ENCODE measurements at regions not wholly inside any gene's neighbourhood (a gene's known extent, or its start where the extent isn't known, plus 50 kb on each side); places are given as distances from the start of the nearest gene placed in this dataset.

DNA sequence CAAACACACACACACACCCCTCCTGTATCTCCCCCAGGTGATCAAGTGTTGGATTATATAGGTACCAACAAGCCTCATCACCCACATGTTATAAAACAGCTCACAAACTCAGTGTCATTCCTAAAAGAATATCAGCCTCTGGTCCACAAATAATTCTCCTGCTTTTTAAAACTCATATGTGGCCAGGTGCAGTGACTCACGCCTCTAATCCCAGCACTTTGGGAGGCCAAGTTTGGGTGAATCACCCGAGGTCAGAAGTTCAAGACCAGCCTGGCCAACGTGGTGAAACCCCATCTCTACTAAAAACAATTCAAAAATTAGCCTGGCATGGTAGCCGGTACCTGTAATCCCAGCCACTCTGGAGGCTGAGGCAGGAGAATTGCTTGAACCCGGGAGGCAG lies 87.8 kb downstream of the LRATD1 start:
- WGBS: 63% methylated on average over 5 of the region's 5 CpGs
- TF ChIP-seq, protein P1, sequence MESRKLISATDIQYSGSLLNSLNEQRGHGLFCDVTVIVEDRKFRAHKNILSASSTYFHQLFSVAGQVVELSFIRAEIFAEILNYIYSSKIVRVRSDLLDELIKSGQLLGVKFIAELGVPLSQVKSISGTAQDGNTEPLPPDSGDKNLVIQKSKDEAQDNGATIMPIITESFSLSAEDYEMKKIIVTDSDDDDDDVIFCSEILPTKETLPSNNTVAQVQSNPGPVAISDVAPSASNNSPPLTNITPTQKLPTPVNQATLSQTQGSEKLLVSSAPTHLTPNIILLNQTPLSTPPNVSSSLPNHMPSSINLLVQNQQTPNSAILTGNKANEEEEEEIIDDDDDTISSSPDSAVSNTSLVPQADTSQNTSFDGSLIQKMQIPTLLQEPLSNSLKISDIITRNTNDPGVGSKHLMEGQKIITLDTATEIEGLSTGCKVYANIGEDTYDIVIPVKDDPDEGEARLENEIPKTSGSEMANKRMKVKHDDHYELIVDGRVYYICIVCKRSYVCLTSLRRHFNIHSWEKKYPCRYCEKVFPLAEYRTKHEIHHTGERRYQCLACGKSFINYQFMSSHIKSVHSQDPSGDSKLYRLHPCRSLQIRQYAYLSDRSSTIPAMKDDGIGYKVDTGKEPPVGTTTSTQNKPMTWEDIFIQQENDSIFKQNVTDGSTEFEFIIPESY (IDR thresholded peaks at IDR 0.05): no peak
- TF ChIP-seq, protein P2, sequence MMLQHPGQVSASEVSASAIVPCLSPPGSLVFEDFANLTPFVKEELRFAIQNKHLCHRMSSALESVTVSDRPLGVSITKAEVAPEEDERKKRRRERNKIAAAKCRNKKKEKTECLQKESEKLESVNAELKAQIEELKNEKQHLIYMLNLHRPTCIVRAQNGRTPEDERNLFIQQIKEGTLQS (IDR thresholded peaks at IDR 0.05): no peak
- TF ChIP-seq, protein P3, sequence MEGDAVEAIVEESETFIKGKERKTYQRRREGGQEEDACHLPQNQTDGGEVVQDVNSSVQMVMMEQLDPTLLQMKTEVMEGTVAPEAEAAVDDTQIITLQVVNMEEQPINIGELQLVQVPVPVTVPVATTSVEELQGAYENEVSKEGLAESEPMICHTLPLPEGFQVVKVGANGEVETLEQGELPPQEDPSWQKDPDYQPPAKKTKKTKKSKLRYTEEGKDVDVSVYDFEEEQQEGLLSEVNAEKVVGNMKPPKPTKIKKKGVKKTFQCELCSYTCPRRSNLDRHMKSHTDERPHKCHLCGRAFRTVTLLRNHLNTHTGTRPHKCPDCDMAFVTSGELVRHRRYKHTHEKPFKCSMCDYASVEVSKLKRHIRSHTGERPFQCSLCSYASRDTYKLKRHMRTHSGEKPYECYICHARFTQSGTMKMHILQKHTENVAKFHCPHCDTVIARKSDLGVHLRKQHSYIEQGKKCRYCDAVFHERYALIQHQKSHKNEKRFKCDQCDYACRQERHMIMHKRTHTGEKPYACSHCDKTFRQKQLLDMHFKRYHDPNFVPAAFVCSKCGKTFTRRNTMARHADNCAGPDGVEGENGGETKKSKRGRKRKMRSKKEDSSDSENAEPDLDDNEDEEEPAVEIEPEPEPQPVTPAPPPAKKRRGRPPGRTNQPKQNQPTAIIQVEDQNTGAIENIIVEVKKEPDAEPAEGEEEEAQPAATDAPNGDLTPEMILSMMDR (IDR thresholded peaks at IDR 0.05; ENCODE audit: low read depth, low read length, missing input control): no peak
- TF ChIP-seq JUND (IDR thresholded peaks at IDR 0.05): no peak
- TF ChIP-seq FOXA2 (IDR thresholded peaks at IDR 0.05): no peak
- TF ChIP-seq NR2F2 (IDR thresholded peaks at IDR 0.05): no peak
- no peak for TF ChIP-seq RAD21 (IDR thresholded peaks at IDR 0.05)
- no peak for TF ChIP-seq FOXA1 (IDR thresholded peaks at IDR 0.05)
- TF ChIP-seq EGR1 (IDR thresholded peaks at IDR 0.05; ENCODE audit: low read depth in 2 of 2): no peak
- TF ChIP-seq RXRA (IDR thresholded peaks at IDR 0.05): no peak
- TF ChIP-seq YY1 (IDR thresholded peaks at IDR 0.05): no peak
- TF ChIP-seq SP1 (IDR thresholded peaks at IDR 0.05): no peak
- TF ChIP-seq, protein P4, sequence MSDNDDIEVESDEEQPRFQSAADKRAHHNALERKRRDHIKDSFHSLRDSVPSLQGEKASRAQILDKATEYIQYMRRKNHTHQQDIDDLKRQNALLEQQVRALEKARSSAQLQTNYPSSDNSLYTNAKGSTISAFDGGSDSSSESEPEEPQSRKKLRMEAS (IDR thresholded peaks at IDR 0.05): no peak
- Histone ChIP-seq H3K9ac (ENCODE audit: low read depth in 1 of 2, low read length in 2 of 2) (no peak overlapping the region), H3K4me3 (ENCODE audit: low read depth in 1 of 3, low read length in 3 of 3) (no peak overlapping the region), H3K27me3 (ENCODE audit: control insufficient read depth in 4 of 4, insufficient read depth in 4 of 4, low read length in 3 of 4) (peaks cover 0 to 3% (median 0%) of the 10 kb centered on the region in 4 donors), H3K27ac (ENCODE audit: low read depth in 1 of 2, low read length in 2 of 2) (no peak overlapping the region), H3K4me1 (ENCODE audit: control insufficient read depth in 4 of 4, insufficient read depth in 4 of 4, low read length in 3 of 4) (no peaks in the 10 kb centered on the region), H3K36me3 (ENCODE audit: control insufficient read depth in 4 of 4, insufficient read depth in 3 of 4, low read depth in 1 of 4, low read length in 3 of 4) (no peaks in the 10 kb centered on the region), H3K9me3 (ENCODE audit: control insufficient read depth in 4 of 4, low read length in 3 of 4) (no peaks in the 10 kb centered on the region)
- no peak for DNase-seq (ENCODE audit: low spot score)

DNA sequence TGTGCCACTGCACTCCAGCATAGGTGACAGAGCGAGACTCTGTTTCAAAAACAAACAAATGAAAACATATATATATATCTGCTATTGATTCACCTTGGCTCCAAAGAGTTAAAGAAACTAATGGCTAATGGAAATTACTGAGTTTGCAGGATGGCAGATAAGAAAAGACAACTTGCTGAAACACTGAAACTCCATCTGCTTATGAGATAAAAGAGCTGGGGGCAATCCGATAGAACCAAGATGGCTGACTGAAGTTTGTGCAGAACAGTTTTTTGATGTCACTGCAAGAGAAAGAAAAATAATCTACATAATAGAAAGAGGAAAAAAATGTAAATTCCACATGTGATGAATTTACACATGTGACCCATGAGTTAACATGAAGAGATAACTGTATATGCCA lies 88.2 kb downstream of the LRATD1 start:
- WGBS: 65% methylated on average over 2 of the region's 2 CpGs
- Histone ChIP-seq H3K27me3 (ENCODE audit: control insufficient read depth in 4 of 4, insufficient read depth in 4 of 4, low read length in 3 of 4) (peaks cover 0 to 3% (median 0%) of the 10 kb centered on the region in 4 donors), H3K9me3 (ENCODE audit: control insufficient read depth in 4 of 4, low read length in 3 of 4) (no peaks in the 10 kb centered on the region), H3K4me3 (ENCODE audit: low read depth in 1 of 3, low read length in 3 of 3) (no peak overlapping the region), H3K4me1 (ENCODE audit: control insufficient read depth in 4 of 4, insufficient read depth in 4 of 4, low read length in 3 of 4) (no peaks in the 10 kb centered on the region), H3K36me3 (ENCODE audit: control insufficient read depth in 4 of 4, insufficient read depth in 3 of 4, low read depth in 1 of 4, low read length in 3 of 4) (no peaks in the 10 kb centered on the region), H3K27ac (ENCODE audit: low read depth in 1 of 2, low read length in 2 of 2) (no peak overlapping the region), H3K9ac (ENCODE audit: low read depth in 1 of 2, low read length in 2 of 2) (no peak overlapping the region)
- no peak for DNase-seq (ENCODE audit: low spot score)
- TF ChIP-seq FOXA1 (IDR thresholded peaks at IDR 0.05): no peak
- no peak for TF ChIP-seq NR2F2 (IDR thresholded peaks at IDR 0.05)
- TF ChIP-seq RAD21 (IDR thresholded peaks at IDR 0.05): no peak
- TF ChIP-seq YY1 (IDR thresholded peaks at IDR 0.05): no peak
- TF ChIP-seq, protein P5, sequence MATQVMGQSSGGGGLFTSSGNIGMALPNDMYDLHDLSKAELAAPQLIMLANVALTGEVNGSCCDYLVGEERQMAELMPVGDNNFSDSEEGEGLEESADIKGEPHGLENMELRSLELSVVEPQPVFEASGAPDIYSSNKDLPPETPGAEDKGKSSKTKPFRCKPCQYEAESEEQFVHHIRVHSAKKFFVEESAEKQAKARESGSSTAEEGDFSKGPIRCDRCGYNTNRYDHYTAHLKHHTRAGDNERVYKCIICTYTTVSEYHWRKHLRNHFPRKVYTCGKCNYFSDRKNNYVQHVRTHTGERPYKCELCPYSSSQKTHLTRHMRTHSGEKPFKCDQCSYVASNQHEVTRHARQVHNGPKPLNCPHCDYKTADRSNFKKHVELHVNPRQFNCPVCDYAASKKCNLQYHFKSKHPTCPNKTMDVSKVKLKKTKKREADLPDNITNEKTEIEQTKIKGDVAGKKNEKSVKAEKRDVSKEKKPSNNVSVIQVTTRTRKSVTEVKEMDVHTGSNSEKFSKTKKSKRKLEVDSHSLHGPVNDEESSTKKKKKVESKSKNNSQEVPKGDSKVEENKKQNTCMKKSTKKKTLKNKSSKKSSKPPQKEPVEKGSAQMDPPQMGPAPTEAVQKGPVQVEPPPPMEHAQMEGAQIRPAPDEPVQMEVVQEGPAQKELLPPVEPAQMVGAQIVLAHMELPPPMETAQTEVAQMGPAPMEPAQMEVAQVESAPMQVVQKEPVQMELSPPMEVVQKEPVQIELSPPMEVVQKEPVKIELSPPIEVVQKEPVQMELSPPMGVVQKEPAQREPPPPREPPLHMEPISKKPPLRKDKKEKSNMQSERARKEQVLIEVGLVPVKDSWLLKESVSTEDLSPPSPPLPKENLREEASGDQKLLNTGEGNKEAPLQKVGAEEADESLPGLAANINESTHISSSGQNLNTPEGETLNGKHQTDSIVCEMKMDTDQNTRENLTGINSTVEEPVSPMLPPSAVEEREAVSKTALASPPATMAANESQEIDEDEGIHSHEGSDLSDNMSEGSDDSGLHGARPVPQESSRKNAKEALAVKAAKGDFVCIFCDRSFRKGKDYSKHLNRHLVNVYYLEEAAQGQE (IDR thresholded peaks at IDR 0.05): no peak
- TF ChIP-seq EGR1 (IDR thresholded peaks at IDR 0.05; ENCODE audit: low read depth in 2 of 2): no peak
- TF ChIP-seq HNF4A (conservative IDR thresholded peaks at IDR 0.05): no peak
- no peak for TF ChIP-seq SP1 (IDR thresholded peaks at IDR 0.05)
- no peak for TF ChIP-seq TAF1 (conservative IDR thresholded peaks at IDR 0.05)
- TF ChIP-seq, protein P1 (IDR thresholded peaks at IDR 0.05): no peak
- no peak for TF ChIP-seq JUND (IDR thresholded peaks at IDR 0.05)
- TF ChIP-seq, protein P3 (IDR thresholded peaks at IDR 0.05; ENCODE audit: low read depth, low read length, missing input control): no peak
- TF ChIP-seq FOXA2 (IDR thresholded peaks at IDR 0.05): no peak
- TF ChIP-seq, protein P2 (IDR thresholded peaks at IDR 0.05): no peak
- TF ChIP-seq GABPA (IDR thresholded peaks at IDR 0.05 in 1 of 2, conservative IDR thresholded peaks at IDR 0.05 in 1 of 2): no peak
- TF ChIP-seq HNF4G (IDR thresholded peaks at IDR 0.05): no peak

All from liver (tissue), 8 donors.